Endodermal cell (in vitro differentiated cells): ENCODE measurements at regions not wholly inside any gene's neighbourhood (a gene's known extent, or its start where the extent isn't known, plus 50 kb on each side); places are given as distances from the start of the nearest gene placed in this dataset.

Experiments used
- DNase-seq: peaks from one replicate; pipeline ENCODE4 v3.0.0-alpha.2; 2017
- H3K27ac ChIP-seq: 2 replicates; pipeline ENCODE4 v1.5.1; 2013; ENCODE audit warnings: mild to moderate bottlenecking, low read depth, low read length, moderate library complexity
- H3K27me3 ChIP-seq: 2 replicates; pipeline ENCODE4 v1.6.1; 2013; ENCODE audit warnings: mild to moderate bottlenecking, low read length, moderate library complexity; ENCODE audit not compliant: insufficient read depth, control insufficient read depth, poor library complexity, severe bottlenecking
- H3K36me3 ChIP-seq: 2 replicates; pipeline ENCODE4 v1.7.0; 2013; ENCODE audit warnings: mild to moderate bottlenecking, low read length, moderate library complexity; ENCODE audit not compliant: control insufficient read depth, insufficient read depth
- H3K4me1 ChIP-seq: one replicate; pipeline ENCODE4 v1.7.0; 2013; ENCODE audit warnings: low read length; ENCODE audit not compliant: control insufficient read depth, insufficient read depth
- H3K4me3 ChIP-seq: 2 replicates; pipeline ENCODE4 v1.5.1; 2013; ENCODE audit warnings: mild to moderate bottlenecking, low read length, moderate library complexity
- H3K9ac ChIP-seq: 2 replicates; pipeline ENCODE4 v1.6.1; 2013; ENCODE audit warnings: mild to moderate bottlenecking, low read length, moderate library complexity; ENCODE audit not compliant: poor library complexity, severe bottlenecking; ENCODE audit errors: extremely low read depth
- H3K9me3 ChIP-seq: 2 replicates; pipeline ENCODE4 v1.6.1; 2013; ENCODE audit warnings: mild to moderate bottlenecking, low read length, moderate library complexity; ENCODE audit not compliant: control insufficient read depth
- H3K27ac Mint-ChIP-seq: 2 replicates; pipeline ENCODE4 v1.8.0; 2020; ENCODE audit warnings: mixed read lengths
- H3K27me3 Mint-ChIP-seq: 2 replicates; pipeline ENCODE4 v1.8.0; 2021; ENCODE audit warnings: mild to moderate bottlenecking, mixed read lengths; ENCODE audit not compliant: insufficient read depth
- H3K36me3 Mint-ChIP-seq: 2 replicates; pipeline ENCODE4 v1.8.0; 2020; ENCODE audit warnings: low read depth, mixed read lengths
- H3K4me1 Mint-ChIP-seq: 2 replicates; pipeline ENCODE4 v1.8.0; 2020; ENCODE audit warnings: mixed read lengths
- H3K4me3 Mint-ChIP-seq: 2 replicates; pipeline ENCODE4 v1.8.0; 2020; ENCODE audit warnings: mild to moderate bottlenecking, moderate library complexity, mixed read lengths
- H3K9me3 Mint-ChIP-seq: 2 replicates; pipeline ENCODE4 v1.8.0; 2020; ENCODE audit warnings: mild to moderate bottlenecking, mixed read lengths
- CTCF ChIP-seq: fragments of 200-600 bp; sonication (generic); conservative IDR thresholded peaks from 2 replicates; pipeline ENCODE4 v1.5.0; 2021; ENCODE audit warnings: antibody characterized with exemption, mild to moderate bottlenecking
- WGBS, 2 experiments: methylation state at CpG; one replicate each; pipeline versions ENCODE4 v1.1.5 to v1.1.7; 2013; ENCODE audit warnings: missing lambda C conversion rate in 2 of 2, mixed read lengths in 1 of 2; ENCODE audit not compliant: insufficient coverage in 1 of 2, insufficient read length in 1 of 2; 5-methylcytosine and 5-hydroxymethylcytosine counted together

GRCh38 chr2:224102991-224103390, 63.9 kb upstream of the SERPINE2 start:
- no peak overlapping the region for H3K4me3 Mint-ChIP-seq
- H3K27ac ChIP-seq: no peak overlapping the region
- DNase-seq: no peak
- H3K4me1 Mint-ChIP-seq: no peaks in the 10 kb centered on the region
- no peak for TF ChIP-seq CTCF
- 75 to 96% methylated on average over 1 of the region's 1 CpG for WGBS, 2 experiments
- no peak overlapping the region for H3K4me3 ChIP-seq
- peaks cover 7% of the 10 kb centered on the region for H3K27me3 Mint-ChIP-seq
- H3K27ac Mint-ChIP-seq: no peak overlapping the region
- no peaks in the 10 kb centered on the region for H3K36me3 Mint-ChIP-seq
- H3K4me1 ChIP-seq: no peaks in the 10 kb centered on the region
- no peak overlapping the region for H3K9ac ChIP-seq
- no peaks in the 10 kb centered on the region for H3K27me3 ChIP-seq
- no peaks in the 10 kb centered on the region for H3K9me3 ChIP-seq
- no peaks in the 10 kb centered on the region for H3K36me3 ChIP-seq
- no peaks in the 10 kb centered on the region for H3K9me3 Mint-ChIP-seq

GRCh38 chr2:224101820-224102630, 62.9 kb upstream of the SERPINE2 start:
- no peak for TF ChIP-seq CTCF
- no peak overlapping the region for H3K4me3 Mint-ChIP-seq
- H3K27ac ChIP-seq: no peak overlapping the region

GRCh38 chr2:224099861-224100643, 61.0 kb upstream of the SERPINE2 start:
- H3K4me1 Mint-ChIP-seq: no peaks in the 10 kb centered on the region
- no peak for DNase-seq
- peaks cover 7% of the 10 kb centered on the region for H3K9me3 Mint-ChIP-seq
- no peak for TF ChIP-seq CTCF
- H3K27ac Mint-ChIP-seq: no peak overlapping the region
- H3K4me3 ChIP-seq: no peak overlapping the region
- no peak overlapping the region for H3K4me3 Mint-ChIP-seq
- no peak overlapping the region for H3K27ac ChIP-seq
- 92% methylated on average over 4 of the region's 4 CpGs; no CpG with 5 or more reads in 1 of the 2 experiments for WGBS, 2 experiments
- H3K9ac ChIP-seq: no peak overlapping the region
- H3K27me3 Mint-ChIP-seq: peaks cover 11% of the 10 kb centered on the region
- no peaks in the 10 kb centered on the region for H3K4me1 ChIP-seq
- H3K27me3 ChIP-seq: no peaks in the 10 kb centered on the region
- peaks cover 23% of the 10 kb centered on the region for H3K9me3 ChIP-seq
- no peaks in the 10 kb centered on the region for H3K36me3 ChIP-seq
- H3K36me3 Mint-ChIP-seq: no peaks in the 10 kb centered on the region

More at GRCh38 chr2:224101820-224102630, 62.9 kb upstream of the SERPINE2 start:
- Mint-ChIP-seq H3K36me3 (no peaks in the 10 kb centered on the region), H3K9me3 (no peaks in the 10 kb centered on the region), H3K27me3 (peaks cover 13% of the 10 kb centered on the region), H3K27ac (no peak overlapping the region), H3K4me1 (no peaks in the 10 kb centered on the region)
- no peaks in the 10 kb centered on the region for H3K27me3 ChIP-seq
- H3K9ac ChIP-seq: no peak overlapping the region
- WGBS, 2 experiments: 90% methylated on average over 4 of the region's 4 CpGs
- no peaks in the 10 kb centered on the region for H3K36me3 ChIP-seq
- no peak overlapping the region for H3K4me3 ChIP-seq
- H3K9me3 ChIP-seq: peaks cover 3% of the 10 kb centered on the region
- no peak for DNase-seq
- no peaks in the 10 kb centered on the region for H3K4me1 ChIP-seq
